K562 (cell line): ENCODE measurements at regions not wholly inside any gene's neighbourhood (a gene's known extent, or its start where the extent isn't known, plus 50 kb on each side); places are given as distances from the start of the nearest gene placed in this dataset.

Source experiments
- CREB3L1 ChIP-seq: fragments of 450-650 bp; IDR thresholded peaks from 2 replicates; pipeline ENCODE4 v1.6.1; 2014; ENCODE audit warnings: low read depth, mild to moderate bottlenecking, moderate library complexity, borderline replicate concordance
- CTCF ChIP-seq, 3 experiments: IDR thresholded peaks in 2 of 3; conservative IDR thresholded peaks in 1 of 3; 2 replicates each; pipeline ENCODE4 v1.5.1; 2011 to 2012; ENCODE audit warnings: low read length in 3 of 3, mild to moderate bottlenecking in 3 of 3, control low read depth in 2 of 3, improper control_type of control experiment in 1 of 3, inconsistent platforms in 1 of 3, low read depth in 1 of 3, mixed read lengths in 1 of 3, moderate library complexity in 1 of 3; ENCODE audit not compliant: insufficient read depth in 2 of 3
- E2F4 ChIP-seq: sonication (generic); formaldehyde crosslinking; IDR thresholded peaks from 2 replicates; pipeline ENCODE4 v1.8.0; 2022; ENCODE audit warnings: mild to moderate bottlenecking, low read depth, missing genetic modification reagents
- GATAD2B ChIP-seq: fragments of 450-650 bp; IDR thresholded peaks from 2 replicates; pipeline ENCODE4 v1.6.1; 2017; ENCODE audit warnings: mild to moderate bottlenecking, borderline replicate concordance
- GTF2F1 ChIP-seq: IDR thresholded peaks from 2 replicates; pipeline ENCODE4 v1.6.1; 2011; ENCODE audit warnings: low read depth, low read length, improper control_type of control experiment
- MAFK ChIP-seq: IDR thresholded peaks from 2 replicates; pipeline ENCODE4 v1.6.1; 2011; ENCODE audit warnings: low read length, improper control_type of control experiment
- MTA1 ChIP-seq: fragments of 450-650 bp; IDR thresholded peaks from 2 replicates; pipeline ENCODE4 v1.6.1; 2017; ENCODE audit warnings: borderline replicate concordance
- MTA2 ChIP-seq: fragments of 450-650 bp; IDR thresholded peaks from 2 replicates; pipeline ENCODE4 v1.6.1; 2016; ENCODE audit warnings: low read depth
- PHF8 ChIP-seq: fragments of 200-600 bp; sonication (generic); IDR thresholded peaks from 2 replicates; pipeline ENCODE4 v1.6.1; 2012; ENCODE audit warnings: mixed run types, mild to moderate bottlenecking, inconsistent platforms, low read length, moderate library complexity, borderline replicate concordance
- POLR2A ChIP-seq: fragments of 450-650 bp; conservative IDR thresholded peaks from 2 replicates; pipeline ENCODE4 v1.6.1; 2016
- RCOR1 ChIP-seq, 2 experiments: IDR thresholded peaks; 2 replicates each; pipeline ENCODE4 v1.6.1; 2012; ENCODE audit warnings: low read depth in 2 of 2, low read length in 2 of 2, borderline replicate concordance in 1 of 2, improper control_type of control experiment in 1 of 2
- SMAD3 ChIP-seq: fragments of 450-650 bp; formaldehyde crosslinking; conservative IDR thresholded peaks from 2 replicates; pipeline ENCODE4 v1.4.0; 2020; ENCODE audit warnings: mild to moderate bottlenecking
- ZNF263 ChIP-seq: sonication (generic); formaldehyde crosslinking; IDR thresholded peaks from 2 replicates; pipeline ENCODE4 v1.8.0; 2022; ENCODE audit warnings: mild to moderate bottlenecking, missing genetic modification reagents, borderline replicate concordance

GRCh38 chr13:72424059-72424458, 303.4 kb downstream of the MZT1 start:
- no peak for TF ChIP-seq ZNF263
- no peak for TF ChIP-seq MTA2
- TF ChIP-seq CTCF (IDR thresholded peaks at IDR 0.05 in 2 of 3, conservative IDR thresholded peaks at IDR 0.05 in 1 of 3; ENCODE audit: insufficient read depth in 2 of 3, low read depth in 1 of 3, low read length in 3 of 3), result no peak
- no peak for TF ChIP-seq RCOR1 (IDR thresholded peaks at IDR 0.05; ENCODE audit: borderline replicate concordance in 1 of 2, low read depth in 2 of 2, low read length in 2 of 2)
- no peak for TF ChIP-seq PHF8
- TF ChIP-seq POLR2A, result no peak
- no peak for TF ChIP-seq MAFK
- no peak for TF ChIP-seq GATAD2B
- TF ChIP-seq CREB3L1, result no peak
- TF ChIP-seq E2F4 (CRISPR knock-in tag), result no peak
- TF ChIP-seq GTF2F1, result no peak
- TF ChIP-seq SMAD3 (CRISPR knock-in tag), result no peak
- no peak for TF ChIP-seq MTA1
